ENCODE measurements at regions not wholly inside any gene's neighbourhood (a gene's known extent, or its start where the extent isn't known, plus 50 kb on each side); places are given as distances from the start of the nearest gene placed in this dataset.

DNA sequence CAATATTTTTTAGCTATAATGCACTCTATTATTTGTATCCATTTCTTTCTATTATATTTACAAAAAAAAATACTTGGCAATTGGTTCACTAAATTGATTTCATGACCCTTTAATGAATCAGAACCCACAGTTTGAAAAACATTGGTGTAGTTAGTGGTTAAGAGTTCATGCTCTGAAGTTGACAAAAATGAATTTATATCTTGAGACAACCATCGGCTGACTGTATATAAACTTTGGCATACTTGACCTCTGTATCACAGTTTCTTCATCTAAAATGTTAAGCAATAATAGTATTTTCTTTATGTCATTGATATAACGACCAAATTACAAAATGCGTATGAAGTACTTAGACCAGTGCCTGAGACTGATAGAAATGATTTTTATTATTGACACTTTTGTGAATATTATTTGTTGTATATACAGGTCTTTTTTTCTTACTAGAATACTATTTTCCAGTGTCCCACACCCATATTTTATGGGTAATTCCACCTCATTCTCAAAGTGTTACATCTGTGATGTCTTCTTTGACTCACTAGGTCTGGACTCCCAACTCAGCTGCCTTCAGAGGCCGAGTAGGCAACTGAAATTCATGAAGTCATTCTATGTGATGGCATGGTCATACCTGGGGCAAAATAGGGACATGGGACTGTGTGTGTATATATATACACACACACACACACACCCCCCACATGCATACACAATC is 459.2 kb downstream of the RFPL4B start:
- DNase-seq, result no peak

DNA sequence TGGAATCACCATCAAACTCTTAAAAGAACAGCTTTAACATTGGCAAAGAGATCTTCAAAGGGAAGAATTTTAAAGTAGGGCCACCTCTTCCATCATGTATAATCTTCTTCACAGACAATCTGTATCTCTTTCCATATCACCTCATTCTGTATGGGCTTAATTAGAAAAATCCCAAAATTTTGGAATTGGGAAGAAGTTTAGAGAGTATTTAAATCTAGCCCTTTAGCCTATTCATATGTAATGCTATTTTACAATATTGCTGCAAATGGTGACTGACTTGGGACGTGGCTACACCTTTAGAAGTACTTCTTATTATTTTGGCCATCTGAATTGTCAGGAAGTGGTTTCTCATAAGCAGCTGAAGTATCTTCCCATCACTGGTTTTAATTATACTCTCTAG is 474.3 kb downstream of the RFPL4B start:
- no peak for DNase-seq

DNA sequence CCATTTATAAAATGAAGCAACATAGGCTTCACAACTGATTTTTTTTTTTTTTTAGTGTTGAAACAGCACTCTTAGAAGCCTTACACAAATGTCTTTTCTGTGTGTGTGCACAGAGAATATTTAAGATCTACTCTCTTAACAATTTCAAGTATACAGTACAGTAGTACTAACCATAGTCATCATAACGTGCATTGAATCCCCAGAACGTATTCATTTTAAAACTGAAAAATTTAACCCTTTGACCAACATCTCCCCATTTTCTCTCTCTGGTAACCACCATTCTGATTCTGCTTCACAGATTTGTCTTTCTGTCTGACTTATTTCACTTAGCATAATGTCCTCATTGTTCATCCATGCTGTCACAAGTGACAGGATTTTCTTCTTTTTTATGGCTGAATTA is 475.6 kb downstream of the RFPL4B start:
- DNase-seq, result no peak

- no peak for DNase-seq
Measured at GRCh38 chr6:112827793-112828192, 480.7 kb downstream of the RFPL4B start.

GRCh38 chr6:112831022-112831421 is 483.9 kb downstream of the RFPL4B start:
- no peak for DNase-seq

- no peak for DNase-seq
Measured at GRCh38 chr6:112833581-112834131, 486.5 kb downstream of the RFPL4B start.

DNA sequence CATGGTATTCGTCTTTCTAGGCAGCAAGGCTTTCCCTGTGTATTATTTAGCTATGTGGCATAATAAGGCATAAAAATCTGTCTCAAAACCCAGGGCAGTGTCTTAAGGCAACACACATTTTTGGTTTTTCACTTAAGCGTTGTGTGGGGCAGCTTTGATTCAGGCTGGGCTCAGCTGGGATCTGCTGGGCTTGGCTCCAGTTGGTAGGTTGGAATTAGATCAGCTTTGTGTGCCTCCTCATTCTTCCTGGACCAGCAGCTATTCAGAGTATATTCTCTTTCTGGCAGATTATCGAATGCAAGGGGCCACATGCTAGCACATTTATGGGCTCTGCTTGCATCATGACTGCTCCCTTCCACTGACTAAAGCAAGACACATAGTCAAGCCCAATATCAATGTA is 487.9 kb downstream of the RFPL4B start:
- DNase-seq, result no peak

DNA sequence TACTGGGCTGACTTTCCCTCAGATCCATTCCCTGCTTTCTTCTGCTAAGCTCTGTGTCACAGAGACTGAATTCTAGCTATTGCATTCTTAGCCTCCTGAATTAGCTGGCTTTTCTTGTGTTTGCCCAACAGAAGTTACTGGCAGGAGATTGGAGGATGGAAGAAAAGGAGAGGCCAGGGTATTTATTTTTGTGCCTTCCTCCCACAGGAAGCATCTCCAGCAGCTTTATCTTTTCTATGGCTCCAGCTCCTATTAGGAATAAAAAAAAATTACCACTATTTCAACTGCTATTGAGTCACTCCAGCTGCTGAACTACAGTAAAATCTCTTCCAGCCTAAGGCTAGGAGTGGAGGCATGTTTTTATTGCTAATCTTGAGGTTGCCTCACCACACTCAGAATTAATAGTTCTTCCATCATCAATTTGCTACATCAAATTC is 492.4 kb downstream of the RFPL4B start:
- no peak for DNase-seq

- DNase-seq, result no peak
Measured at GRCh38 chr6:112841553-112842329, 494.6 kb downstream of the RFPL4B start.

- no peak for DNase-seq
Measured at GRCh38 chr6:112842330-112842685, 495.2 kb downstream of the RFPL4B start.

GRCh38 chr6:112846681-112847080 is 499.6 kb downstream of the RFPL4B start:
- no peak for DNase-seq

DNA sequence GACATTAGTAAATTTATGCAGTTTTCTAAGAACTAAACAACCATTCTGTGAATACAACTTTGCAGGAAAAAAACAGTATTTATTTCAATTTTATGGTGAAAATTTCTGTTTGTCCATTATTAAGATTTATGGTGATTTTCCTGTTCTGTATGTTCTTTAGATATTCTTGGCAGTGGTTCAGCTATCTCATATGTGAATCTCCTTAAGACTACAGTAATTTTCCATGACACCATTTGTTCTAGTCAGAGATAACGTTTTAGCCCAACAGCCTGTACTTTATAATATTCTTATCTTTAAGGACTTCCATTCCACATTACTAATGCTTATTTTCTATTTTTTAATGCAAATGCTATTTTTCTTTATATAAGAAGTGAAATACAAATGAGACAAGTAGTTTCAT is 504.0 kb downstream of the RFPL4B start:
- DNase-seq, result no peak

DNA sequence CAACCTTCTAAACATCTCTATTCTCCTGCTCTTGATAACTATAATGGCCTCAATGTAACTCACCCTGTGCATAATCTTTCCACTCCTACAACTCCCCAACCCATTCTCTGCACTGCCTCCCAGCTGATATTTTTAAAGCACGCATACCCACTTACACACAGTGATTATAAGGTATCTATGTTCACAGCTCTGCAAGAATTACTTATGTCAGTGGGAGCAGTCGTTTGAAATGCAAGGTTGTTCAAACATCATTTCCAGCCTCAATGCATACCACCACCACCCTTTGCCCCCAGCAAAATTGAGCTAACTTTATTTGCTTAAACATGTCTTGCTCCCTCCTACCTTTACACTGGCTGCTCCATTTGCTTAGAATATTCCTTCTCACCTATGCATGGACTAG is 506.0 kb downstream of the RFPL4B start:
- no peak for DNase-seq

- DNase-seq, result no peak
Measured at GRCh38 chr6:112863753-112864152, 516.6 kb downstream of the RFPL4B start.

DNA sequence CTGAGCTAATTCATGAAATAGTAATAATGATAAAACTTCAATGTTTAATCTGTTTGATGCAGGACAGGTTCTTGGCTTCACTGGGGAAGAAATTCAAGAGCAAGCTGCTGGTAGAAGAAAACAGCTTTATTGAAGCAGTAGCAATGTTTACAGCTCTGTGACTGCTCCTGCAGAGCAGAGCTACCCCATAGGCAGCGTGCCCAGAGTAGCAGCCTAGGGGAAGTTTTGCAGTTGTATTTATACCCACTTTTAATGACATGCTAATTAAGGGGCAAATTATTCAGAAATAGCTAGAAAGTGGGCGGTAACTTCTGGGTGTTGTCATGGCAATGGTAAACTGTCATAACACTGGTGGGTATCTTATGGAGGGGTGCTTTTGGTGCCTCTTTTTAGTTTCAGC is 518.0 kb downstream of the RFPL4B start:
- no peak for DNase-seq

GRCh38 chr6:112874881-112875280 is 527.8 kb downstream of the RFPL4B start:
- DNase-seq, result no peak

DNA sequence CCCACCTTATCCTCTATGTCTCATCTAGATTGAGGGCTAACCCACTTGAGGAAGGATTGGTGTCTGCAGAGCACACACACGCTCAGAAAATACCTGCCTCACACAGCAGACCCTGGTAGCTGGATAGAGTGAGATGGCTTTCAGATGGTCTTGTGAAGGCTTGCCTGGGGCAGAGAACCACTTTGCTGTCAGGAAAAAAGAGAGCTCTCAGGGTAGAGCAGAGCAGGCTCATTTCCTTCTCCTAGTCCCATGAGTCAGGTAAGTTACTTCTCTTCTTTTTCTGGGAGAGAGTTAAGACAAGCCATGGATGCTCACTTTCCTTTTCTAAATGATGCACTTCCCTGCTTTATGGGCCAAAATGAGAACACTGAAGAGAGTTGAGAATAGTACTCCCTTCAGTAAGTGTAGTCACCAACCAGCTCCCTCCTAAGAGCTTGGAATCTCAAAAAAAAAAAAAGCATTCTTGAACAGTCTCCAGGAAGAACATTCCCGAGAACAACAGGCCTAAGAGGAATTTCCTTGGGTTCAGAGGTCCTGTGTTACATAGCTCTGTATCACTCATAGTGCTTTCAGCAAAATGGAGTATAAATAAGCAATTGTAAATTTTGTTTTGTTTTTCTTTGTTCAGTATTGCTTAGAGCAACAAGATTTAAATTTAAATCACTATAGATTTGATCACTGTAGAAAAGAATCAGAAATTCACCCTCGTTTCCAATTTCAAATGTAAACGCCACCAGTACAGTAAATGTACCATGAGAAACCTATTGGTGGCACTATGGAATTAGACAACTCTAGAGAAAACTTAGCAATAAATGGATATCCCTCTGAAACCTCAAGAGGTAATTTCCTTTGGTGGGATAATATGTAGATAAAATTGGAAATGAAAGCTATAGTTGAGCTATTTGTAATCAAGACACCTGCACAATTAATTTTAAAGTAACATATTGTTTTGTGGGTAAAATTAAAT is 530.3 kb downstream of the RFPL4B start:
- DNase-seq, result no peak

- DNase-seq, result peak in 1 of 2 experiments; percentile 1
Measured at GRCh38 chr6:112879920-112880413, 532.8 kb downstream of the RFPL4B start.

- no peak for DNase-seq
Measured at GRCh38 chr6:112881027-112881426, 533.9 kb downstream of the RFPL4B start.

DNA sequence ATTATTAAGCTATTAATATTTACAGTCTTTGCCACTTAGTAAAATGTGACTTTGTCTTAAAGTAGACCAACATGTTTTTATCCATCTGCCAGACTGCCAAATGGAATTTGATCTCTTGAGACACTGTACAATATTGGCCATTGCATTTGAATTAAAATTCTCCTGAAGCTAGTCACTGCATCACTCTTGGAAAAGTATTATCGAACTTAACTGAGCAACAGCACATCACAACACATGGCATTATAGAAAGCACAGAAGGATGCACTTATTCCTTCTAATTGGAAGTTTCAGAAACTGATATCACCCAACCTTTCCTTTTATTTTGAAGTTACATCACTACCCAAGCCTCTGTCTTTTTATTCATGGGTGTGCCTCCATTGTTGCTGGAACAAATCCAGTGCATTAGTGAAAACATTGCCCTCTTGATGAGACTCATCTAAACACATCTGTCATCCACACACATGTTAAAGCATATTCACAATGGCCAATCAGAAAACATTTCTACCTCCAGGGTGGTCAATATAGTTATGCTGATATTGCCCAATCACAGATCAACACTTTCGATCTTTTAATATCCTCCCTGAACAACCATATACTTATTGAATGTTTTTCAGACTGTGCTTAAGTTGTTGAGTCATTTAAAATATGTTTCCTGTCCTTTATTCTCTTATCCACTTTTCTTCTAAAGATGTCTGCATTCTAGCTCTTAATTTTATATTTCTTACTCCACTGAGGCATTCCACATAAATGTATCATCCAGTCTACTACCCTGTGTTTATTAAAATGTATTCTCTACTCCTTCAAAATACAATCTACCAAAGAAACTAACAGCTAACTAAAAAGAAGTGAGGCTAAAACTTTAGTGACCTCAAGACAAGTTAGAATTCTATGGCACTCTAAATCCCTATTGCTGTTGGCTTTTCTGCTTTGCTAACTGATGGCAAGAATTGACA is 535.0 kb downstream of the RFPL4B start:
- no peak for DNase-seq

GRCh38 chr6:112883095-112883494 is 536.0 kb downstream of the RFPL4B start:
- DNase-seq, result no peak

GRCh38 chr6:112886415-112886814 is 539.3 kb downstream of the RFPL4B start:
- no peak for DNase-seq
